ENCODE measurements at regions not wholly inside any gene's neighbourhood (a gene's known extent, or its start where the extent isn't known, plus 50 kb on each side); places are given as distances from the start of the nearest gene placed in this dataset.

DNA sequence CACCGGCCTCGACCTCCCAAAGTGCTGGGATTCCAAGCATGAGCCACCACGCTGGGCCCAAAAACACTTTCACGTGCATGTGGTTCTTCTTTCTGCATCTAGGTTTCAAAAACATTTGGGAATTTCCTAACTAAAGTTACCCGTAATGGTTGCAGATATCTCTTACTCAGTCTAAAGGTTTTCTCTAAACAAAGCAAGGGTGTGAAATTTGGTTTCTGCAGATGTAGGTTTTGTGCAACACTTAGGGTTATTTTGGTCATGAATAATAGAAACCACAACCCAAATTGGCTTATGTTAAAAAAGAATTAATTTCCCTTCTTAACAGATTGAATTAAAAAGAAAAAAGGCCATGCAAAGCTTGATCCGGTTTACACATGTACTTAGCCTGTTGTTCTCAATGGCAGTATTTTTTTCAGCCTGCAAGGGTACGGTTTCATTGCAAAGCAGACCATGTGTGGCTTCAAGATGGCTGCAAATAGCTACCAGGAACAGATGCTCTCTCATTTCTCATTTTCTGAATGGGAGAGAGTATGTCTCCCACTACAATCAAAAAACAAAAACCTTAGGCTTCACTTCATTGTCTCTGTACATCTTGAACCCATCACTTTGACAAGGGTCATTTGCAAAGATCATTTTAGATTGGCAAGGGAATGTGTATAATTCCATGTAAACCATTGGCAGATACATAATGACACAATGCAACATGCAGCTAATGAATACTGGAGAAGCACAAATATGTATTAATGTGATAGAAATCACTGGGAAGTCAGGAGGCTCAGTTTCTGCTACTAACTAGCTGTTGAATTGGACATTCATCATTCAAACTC, 491.2 kb upstream of the FLRT2 start:
- intact Hi-C loops (cut with DNase I) = no loop called here
- no peak overlapping the region for H3K9ac ChIP-seq (ENCODE audit: low read length in 3 of 3)
- H3K36me3 ChIP-seq (ENCODE audit: control insufficient read depth in 2 of 3, insufficient read depth in 3 of 3, low read length in 3 of 3) = no peaks in the 10 kb centered on the region
- no peaks in the 10 kb centered on the region for H3K4me1 ChIP-seq (ENCODE audit: control insufficient read depth in 2 of 3, insufficient read depth in 2 of 3, low read depth in 1 of 3, low read length in 3 of 3)
- no peak overlapping the region for H3K4me3 ChIP-seq (ENCODE audit: low read length in 3 of 3)
- H3K27me3 ChIP-seq (ENCODE audit: control insufficient read depth, insufficient read depth, low read length) = no peaks in the 10 kb centered on the region
- FAIRE-seq (no peak), DNase-seq (no peak)
- TF ChIP-seq, protein P1, sequence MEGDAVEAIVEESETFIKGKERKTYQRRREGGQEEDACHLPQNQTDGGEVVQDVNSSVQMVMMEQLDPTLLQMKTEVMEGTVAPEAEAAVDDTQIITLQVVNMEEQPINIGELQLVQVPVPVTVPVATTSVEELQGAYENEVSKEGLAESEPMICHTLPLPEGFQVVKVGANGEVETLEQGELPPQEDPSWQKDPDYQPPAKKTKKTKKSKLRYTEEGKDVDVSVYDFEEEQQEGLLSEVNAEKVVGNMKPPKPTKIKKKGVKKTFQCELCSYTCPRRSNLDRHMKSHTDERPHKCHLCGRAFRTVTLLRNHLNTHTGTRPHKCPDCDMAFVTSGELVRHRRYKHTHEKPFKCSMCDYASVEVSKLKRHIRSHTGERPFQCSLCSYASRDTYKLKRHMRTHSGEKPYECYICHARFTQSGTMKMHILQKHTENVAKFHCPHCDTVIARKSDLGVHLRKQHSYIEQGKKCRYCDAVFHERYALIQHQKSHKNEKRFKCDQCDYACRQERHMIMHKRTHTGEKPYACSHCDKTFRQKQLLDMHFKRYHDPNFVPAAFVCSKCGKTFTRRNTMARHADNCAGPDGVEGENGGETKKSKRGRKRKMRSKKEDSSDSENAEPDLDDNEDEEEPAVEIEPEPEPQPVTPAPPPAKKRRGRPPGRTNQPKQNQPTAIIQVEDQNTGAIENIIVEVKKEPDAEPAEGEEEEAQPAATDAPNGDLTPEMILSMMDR (IDR thresholded peaks at IDR 0.05; ENCODE audit: borderline replicate concordance, extremely low read depth, insufficient read depth) = no peak
- H3K9me3 ChIP-seq (ENCODE audit: control insufficient read depth in 2 of 3, insufficient read depth in 1 of 3, low read length in 3 of 3) = no peaks in the 10 kb centered on the region
- no peak overlapping the region for H3K27ac ChIP-seq (ENCODE audit: low read depth in 2 of 2, low read length in 2 of 2)

DNA sequence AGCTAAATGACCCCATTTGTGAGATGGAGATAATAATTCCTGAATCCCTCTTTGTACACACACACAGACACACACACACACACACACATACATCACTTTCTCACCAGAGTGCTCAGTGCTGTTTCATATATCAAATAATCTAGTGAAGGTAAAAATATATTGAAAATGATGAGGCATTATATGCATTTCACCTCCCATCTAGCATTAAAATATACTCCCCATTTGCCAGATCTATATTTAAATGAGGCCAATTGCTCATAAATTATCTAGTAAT, 490.7 kb upstream of the FLRT2 start:
- H3K36me3 ChIP-seq (ENCODE audit: control insufficient read depth in 2 of 3, insufficient read depth in 3 of 3, low read length in 3 of 3) = no peaks in the 10 kb centered on the region
- H3K9me3 ChIP-seq (ENCODE audit: control insufficient read depth in 2 of 3, insufficient read depth in 1 of 3, low read length in 3 of 3) = no peaks in the 10 kb centered on the region
- no peaks in the 10 kb centered on the region for H3K27me3 ChIP-seq (ENCODE audit: control insufficient read depth, insufficient read depth, low read length)
- H3K4me1 ChIP-seq (ENCODE audit: control insufficient read depth in 2 of 3, insufficient read depth in 2 of 3, low read depth in 1 of 3, low read length in 3 of 3) = no peaks in the 10 kb centered on the region
- intact Hi-C loops (cut with DNase I) = no loop called here
- TF ChIP-seq, protein P1 (IDR thresholded peaks at IDR 0.05; ENCODE audit: borderline replicate concordance, extremely low read depth, insufficient read depth) = no peak
- FAIRE-seq (no peak), DNase-seq (no peak)
- H3K9ac ChIP-seq (ENCODE audit: low read length in 3 of 3) = no peak overlapping the region
- no peak overlapping the region for H3K27ac ChIP-seq (ENCODE audit: low read depth in 2 of 2, low read length in 2 of 2)
- H3K4me3 ChIP-seq (ENCODE audit: low read length in 3 of 3) = no peak overlapping the region

DNA sequence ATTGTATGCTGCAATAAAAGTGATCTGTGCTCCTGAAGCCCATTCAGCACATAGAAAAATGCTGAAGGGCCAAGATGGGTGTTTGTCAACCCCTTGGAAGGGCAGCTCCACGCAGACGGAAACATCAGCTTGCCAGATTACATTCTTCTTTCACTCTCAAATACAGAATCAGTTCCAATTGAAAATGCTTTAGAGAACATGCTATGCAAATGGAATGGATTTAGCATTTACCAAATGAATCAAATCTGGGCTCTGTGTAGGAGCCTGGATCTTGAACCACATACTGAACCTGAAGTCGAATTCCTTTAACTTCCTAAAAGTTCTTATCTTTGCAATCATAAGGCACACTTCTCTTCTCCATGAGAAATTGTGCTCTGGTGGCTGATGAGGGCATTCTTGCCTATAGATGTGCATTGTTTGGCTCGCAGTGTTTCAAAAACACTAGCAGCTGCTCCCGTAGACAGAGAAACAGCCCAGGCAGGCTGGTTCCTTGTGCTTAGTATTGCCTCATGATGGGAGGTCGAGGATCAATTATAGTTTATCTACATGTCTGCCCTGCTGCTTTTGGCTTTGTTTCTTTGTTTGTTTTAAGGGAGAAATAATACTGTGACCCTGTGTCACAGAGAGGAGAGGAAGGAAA, 489.8 kb upstream of the FLRT2 start:
- no peak for FAIRE-seq
- Histone ChIP-seq H3K36me3 (ENCODE audit: control insufficient read depth in 2 of 3, insufficient read depth in 3 of 3, low read length in 3 of 3) (no peaks in the 10 kb centered on the region), H3K9ac (ENCODE audit: low read length in 3 of 3) (no peak overlapping the region), H3K4me1 (ENCODE audit: control insufficient read depth in 2 of 3, insufficient read depth in 2 of 3, low read depth in 1 of 3, low read length in 3 of 3) (no peaks in the 10 kb centered on the region), H3K4me3 (ENCODE audit: low read length in 3 of 3) (no peak overlapping the region), H3K9me3 (ENCODE audit: control insufficient read depth in 2 of 3, insufficient read depth in 1 of 3, low read length in 3 of 3) (no peaks in the 10 kb centered on the region), H3K27me3 (ENCODE audit: control insufficient read depth, insufficient read depth, low read length) (no peaks in the 10 kb centered on the region), H3K27ac (ENCODE audit: low read depth in 2 of 2, low read length in 2 of 2) (no peak overlapping the region)
- no peak for DNase-seq
- TF ChIP-seq, protein P1 (IDR thresholded peaks at IDR 0.05; ENCODE audit: borderline replicate concordance, extremely low read depth, insufficient read depth) = no peak
- intact Hi-C loops (cut with DNase I) = no loop called here

All from kidney (tissue), 13 donors.